Coronary artery (tissue), 2 donors: ENCODE measurements at regions not wholly inside any gene's neighbourhood (a gene's known extent, or its start where the extent isn't known, plus 50 kb on each side); places are given as distances from the start of the nearest gene placed in this dataset.

Experiments used
- DNase-seq: peaks from one replicate; pipeline ENCODE4 v3.0.0-alpha.2; 2017; ENCODE audit warnings: low spot score
- H3K27ac ChIP-seq, 2 donors: fragments of 200-600 bp; sonication (generic); one replicate each; pipeline ENCODE4 v1.5.1; 2016 to 2019
- H3K4me3 ChIP-seq: fragments of 200-600 bp; sonication (generic); 2 replicates; pipeline ENCODE4 v1.5.1; 2016; ENCODE audit warnings: mild to moderate bottlenecking, moderate library complexity
- TF ChIP-seq, protein P1 (sequence below): fragments of 200-600 bp; sonication (generic); IDR thresholded peaks from one replicate; pipeline ENCODE4 v1.5.1; 2019; ENCODE audit warnings: antibody characterized with exemption

- Histone ChIP-seq H3K27ac (no peak overlapping the region), H3K4me3 (no peak overlapping the region)
- TF ChIP-seq, protein P1, sequence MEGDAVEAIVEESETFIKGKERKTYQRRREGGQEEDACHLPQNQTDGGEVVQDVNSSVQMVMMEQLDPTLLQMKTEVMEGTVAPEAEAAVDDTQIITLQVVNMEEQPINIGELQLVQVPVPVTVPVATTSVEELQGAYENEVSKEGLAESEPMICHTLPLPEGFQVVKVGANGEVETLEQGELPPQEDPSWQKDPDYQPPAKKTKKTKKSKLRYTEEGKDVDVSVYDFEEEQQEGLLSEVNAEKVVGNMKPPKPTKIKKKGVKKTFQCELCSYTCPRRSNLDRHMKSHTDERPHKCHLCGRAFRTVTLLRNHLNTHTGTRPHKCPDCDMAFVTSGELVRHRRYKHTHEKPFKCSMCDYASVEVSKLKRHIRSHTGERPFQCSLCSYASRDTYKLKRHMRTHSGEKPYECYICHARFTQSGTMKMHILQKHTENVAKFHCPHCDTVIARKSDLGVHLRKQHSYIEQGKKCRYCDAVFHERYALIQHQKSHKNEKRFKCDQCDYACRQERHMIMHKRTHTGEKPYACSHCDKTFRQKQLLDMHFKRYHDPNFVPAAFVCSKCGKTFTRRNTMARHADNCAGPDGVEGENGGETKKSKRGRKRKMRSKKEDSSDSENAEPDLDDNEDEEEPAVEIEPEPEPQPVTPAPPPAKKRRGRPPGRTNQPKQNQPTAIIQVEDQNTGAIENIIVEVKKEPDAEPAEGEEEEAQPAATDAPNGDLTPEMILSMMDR: no peak
- no peak for DNase-seq
Measured at GRCh38 chr20:11364736-11365135, 553.0 kb upstream of the BTBD3 start.

DNA sequence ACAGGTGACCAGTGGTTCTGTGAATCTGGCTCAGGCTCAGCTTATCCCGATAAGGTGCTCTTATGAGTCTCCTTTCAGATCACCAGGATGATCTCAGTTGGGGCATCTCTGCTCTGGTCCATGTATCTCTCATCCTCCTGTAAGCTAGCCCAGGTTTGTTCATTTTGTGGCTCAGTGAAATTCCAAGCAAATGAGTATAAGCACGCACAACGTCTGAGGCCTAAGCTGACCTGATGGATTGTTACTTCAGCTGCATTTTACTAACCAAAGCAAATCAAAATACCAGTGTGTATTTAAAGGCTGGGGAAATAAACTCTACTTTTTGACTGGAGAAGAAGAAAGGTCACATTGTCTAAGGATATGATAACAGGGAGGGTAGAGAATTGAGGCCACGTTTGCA, 551.0 kb upstream of the BTBD3 start:
- Histone ChIP-seq H3K4me3 (no peak overlapping the region), H3K27ac (no peak overlapping the region)
- TF ChIP-seq, protein P1: no peak
- DNase-seq: no peak

DNA sequence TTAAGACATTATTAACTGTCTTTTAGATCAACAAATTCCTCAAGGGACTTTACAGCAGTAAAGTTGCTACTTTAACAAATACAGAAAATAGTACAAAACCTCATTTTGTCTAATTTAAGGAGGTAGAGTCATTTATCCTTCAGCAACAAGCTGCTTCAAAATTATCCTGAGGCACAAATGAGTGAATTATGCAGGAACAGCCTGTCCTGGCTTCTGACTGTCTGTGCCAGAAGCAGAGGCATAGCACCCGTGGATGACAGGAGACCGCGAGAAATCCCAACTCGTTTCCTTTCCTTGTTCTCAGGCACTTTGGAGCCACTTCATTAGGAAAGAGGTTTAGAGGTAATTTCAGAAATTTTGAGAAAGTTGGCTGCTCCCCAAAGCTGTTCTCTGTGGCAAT, 549.2 kb upstream of the BTBD3 start:
- no peak overlapping the region for H3K27ac ChIP-seq
- no peak overlapping the region for H3K4me3 ChIP-seq
- DNase-seq: no peak
- TF ChIP-seq, protein P1: no peak

GRCh38 chr20:11368965-11369711, 548.6 kb upstream of the BTBD3 start:
- DNase-seq: no peak
- Histone ChIP-seq H3K27ac (no peak overlapping the region), H3K4me3 (no peak overlapping the region)
- TF ChIP-seq, protein P1: no peak

- TF ChIP-seq, protein P1: no peak
- Histone ChIP-seq H3K27ac (no peak overlapping the region), H3K4me3 (no peak overlapping the region)
- DNase-seq: no peak
Measured at GRCh38 chr20:11371831-11372230, 545.9 kb upstream of the BTBD3 start.

DNA sequence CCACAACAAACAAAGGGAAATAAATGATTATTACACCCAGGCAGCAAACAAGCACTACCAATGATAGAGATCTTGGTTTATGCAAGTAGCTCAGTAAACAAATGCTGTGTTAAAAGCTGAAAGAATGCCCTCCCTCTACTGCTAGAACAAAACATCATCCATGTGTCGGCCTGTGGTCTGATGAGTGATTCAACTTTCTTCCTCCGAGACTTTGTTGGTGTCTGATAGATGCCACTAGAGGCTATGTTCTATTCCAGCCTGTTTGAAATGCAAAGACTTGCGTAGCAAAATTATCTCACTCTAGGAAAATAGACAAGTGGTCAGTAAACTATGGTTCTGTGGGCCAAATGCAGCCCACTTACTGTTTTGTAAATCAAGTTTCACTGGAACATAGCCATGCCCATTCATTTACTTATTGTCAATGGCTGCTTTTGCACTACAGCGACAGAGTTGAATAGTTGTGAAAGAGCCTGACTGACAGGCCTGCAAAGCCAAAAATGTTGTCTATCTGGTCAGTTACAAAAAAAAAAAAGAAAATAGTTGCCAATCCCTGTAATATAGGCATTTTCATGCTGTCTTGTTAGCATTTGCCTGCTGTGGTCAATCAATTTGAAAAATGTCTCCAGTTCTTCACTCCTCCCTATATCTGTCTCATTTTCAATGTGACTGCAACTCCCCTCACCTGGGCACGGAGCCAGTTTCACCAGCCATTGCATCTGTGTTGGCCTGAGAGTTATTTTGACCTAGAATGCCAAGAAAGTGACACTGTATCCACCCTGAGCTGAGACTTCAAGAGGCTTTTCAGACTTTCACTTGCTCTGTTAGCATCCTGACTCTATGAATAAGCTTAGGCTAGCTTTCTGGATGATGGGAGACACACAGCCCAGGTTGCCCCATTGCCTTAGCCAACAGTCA, 544.6 kb upstream of the BTBD3 start:
- H3K27ac ChIP-seq: no peak overlapping the region
- no peak overlapping the region for H3K4me3 ChIP-seq
- no peak for DNase-seq
- TF ChIP-seq, protein P1: no peak
